ENCODE measurements at regions not wholly inside any gene's neighbourhood (a gene's known extent, or its start where the extent isn't known, plus 50 kb on each side); places are given as distances from the start of the nearest gene placed in this dataset.

- DNase-seq (ENCODE audit: low read depth) = no peak
These were observed 74.3 kb downstream of the RTL6 start for GRCh38 chr22:44423556-44424358.

DNA sequence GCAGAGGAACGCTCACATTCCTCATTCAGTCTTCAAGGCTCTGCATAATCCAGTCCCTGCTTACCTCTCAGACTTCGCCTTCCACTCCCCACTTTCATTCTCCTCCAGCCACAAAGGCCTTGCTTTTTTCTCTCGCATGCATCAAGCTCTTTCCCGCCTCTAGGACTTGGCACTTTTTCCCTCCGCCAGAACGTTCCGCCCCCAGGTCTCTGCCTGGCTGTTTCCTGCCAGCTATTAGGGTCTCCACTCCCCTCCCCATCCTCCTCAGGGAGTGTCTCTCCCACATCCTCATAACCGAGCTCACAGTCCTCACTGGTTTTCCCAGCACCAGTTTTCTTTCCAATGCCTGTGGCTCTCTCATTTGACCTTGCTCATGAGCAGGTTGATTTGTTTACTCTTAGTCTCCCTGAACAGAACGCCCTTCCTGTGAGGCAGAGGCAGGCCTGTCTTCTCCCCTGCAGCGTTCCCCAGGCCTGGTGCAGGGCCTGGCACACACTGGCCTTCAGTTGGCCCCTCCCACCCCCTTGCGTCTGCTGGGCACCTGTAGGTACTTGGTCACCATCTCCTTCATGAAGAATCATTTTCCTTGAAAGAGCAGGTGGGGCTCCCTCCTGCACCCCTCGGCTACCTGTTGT lies 75.2 kb downstream of the RTL6 start:
- no peak for DNase-seq (ENCODE audit: low read depth)

DNA sequence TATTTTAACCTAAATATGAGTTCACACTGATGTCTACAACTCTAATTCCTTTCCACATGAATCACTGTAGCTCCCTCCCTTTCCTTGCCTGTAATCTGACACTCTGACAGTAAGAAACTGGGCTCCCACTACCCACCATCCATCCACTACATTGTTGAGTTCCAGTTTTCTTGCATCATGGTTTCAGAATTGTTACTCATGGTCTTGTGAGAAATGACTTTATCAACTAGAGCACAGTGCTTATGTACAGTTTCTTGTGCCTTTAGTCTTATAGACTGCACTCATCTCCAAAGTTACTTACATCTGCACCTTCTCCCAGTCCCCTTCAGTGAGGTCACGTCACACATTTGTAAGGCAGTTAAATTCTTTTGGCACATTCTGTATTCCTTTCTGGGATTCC lies 78.6 kb downstream of the RTL6 start:
- DNase-seq (ENCODE audit: low read depth) = no peak

DNA sequence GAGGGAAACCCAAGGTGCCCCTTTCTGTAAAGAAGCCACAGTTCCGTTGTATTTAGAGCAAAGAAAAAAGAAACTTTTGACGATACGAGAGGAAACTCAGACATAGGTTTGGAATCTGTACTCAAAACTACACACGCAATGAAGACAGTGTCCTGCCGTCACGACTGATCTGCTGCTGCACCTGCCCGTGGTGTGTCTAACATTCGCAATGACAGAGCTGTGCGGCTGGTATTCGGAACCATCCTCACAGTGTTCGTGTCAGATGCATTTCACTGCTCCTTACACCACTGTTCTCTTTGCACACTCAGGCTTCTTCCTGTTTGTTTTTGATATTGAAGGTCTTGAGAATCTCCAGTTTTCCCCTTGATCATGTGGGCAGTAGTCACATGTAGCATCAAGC lies 84.8 kb downstream of the RTL6 start:
- no peak for DNase-seq (ENCODE audit: low read depth)

DNA sequence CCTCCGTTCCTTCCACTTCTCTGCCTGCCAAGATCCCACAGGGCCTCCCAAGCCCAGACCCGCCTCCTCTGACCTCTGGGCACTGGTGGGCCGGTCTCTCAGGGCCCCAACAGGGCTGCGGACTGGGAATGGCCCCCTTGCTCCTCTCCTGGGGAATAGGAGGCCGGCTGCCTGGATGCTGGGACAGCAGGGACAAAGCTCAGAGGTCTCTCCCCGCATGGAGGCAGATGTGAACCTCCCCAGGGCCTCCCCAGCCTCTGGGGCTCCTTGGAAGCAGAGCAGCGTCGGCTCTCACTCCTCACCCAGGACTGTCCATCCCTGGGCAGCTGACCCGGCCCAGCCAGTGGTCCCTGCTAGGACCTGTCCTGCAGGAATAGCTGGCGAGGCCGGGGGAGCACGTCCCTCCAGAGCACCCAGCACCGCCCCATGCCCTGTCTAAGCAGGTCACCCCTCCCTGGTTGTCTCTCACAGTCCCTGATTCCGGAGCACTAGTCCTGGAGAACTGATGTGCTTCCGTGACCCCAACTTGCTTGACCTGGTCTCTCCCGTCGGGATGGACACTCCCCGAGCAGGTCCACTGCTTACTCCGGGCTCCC lies 85.8 kb downstream of the RTL6 start:
- DNase-seq (ENCODE audit: low read depth) = no peak

DNA sequence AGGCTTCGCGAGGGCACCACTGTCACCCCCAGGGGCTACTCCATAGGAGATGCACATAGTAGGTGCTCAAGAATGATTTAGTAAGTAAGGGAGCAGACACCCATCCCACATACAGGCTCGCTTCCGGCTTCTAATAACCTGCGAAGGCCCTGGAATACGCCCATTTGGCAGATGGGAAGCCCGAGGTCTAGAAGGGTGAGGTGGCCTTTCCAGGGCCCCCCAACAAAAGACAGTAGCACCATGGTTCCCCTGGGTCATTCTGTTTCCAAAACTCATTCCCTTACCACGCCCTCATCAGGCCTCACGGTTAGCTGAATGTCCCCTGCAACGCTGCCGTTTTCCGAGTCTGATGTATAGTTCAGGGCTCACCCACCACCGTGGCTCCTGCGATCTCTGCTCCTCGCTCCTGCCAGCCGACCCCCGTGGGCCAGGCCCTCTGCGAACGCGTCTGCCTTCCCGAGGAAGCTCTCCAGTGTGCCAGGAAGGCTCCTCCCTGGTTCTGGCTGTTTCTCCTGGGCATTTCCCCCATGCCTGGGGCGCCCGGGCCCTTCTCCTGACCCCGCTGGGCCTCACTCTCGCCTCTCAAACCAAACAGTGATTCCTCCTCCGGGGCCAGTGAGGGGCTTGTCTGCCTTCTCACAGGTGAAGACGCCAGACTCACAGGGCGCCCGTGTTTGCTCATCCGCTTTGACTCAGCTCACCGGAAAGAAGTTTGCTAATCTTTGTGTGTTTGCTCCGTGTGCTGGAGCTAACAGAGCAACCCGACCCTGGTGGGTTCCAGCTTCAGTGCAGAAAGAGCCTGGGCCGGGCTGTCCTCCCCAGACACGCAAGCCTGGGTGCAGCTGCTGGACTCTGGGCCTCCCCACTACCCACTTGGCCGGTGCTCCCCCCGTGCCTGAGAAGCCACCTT lies 86.6 kb downstream of the RTL6 start:
- no peak for DNase-seq (ENCODE audit: low read depth)

- DNase-seq (ENCODE audit: low read depth) = no peak
These were observed 87.5 kb downstream of the RTL6 start for GRCh38 chr22:44410451-44410991.

- no peak for DNase-seq (ENCODE audit: low read depth)
These were observed 88.1 kb downstream of the RTL6 start for GRCh38 chr22:44409974-44410316.

GRCh38 chr22:44409211-44409973 lies 88.6 kb downstream of the RTL6 start:
- no peak for DNase-seq (ENCODE audit: low read depth)

DNA sequence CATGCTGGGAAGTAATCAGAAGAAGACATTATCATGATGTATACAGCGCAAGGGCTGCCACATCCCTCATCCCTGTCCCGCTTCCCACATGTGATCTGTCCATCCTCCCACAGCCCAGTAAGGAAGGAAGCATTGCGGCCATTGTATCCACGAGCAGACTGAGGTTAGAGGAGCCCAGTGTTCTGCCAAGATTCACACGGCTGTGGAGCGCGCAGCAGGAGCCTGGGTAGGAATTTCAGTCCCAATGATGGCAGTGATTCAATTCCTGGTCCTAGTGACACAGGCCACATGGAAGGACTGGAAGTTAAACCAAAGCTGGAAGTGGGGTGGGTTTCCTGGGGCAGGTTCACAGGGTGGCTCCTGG lies 89.2 kb downstream of the RTL6 start:
- DNase-seq (ENCODE audit: low read depth) = no peak

- DNase-seq (ENCODE audit: low read depth) = no peak
These were observed 89.8 kb downstream of the RTL6 start for GRCh38 chr22:44407987-44408828.

DNA sequence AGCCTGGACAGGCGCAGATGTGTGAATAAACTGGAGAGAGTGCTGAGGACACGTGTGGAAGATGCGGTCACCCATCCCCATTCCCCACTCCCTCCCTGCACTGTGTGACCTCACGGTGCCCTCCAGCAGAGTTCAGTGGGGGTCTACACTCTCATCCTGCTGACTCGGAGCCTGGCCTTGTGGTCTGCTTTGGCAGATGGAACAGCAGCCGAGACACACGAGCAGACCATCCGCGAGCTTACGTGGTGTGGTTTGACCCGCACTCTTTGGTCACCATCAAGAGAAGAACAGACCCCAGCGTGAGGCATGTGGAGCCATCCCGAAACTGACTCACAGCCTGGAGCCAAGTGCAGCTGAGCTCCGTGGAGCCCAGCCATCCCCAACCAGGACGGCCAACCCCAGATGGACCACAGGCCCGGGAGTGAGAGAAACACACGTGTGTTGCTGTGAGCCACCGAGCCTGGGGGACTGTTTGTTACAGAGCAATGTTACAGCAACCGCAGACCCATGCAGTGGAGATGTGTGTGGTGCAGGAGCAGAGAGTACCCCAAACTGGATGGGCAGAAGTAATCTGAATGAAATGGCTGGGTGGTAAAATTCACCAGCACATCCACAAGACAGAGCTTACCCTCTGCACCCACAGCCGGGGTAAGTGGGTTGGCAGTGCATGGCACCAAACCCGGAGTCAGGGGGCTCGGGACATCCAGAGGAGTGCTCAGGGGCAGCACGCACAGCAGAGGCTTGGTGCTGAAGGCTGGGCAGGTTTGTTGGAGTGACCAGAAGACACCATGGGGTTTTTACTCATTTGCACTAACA lies 90.7 kb downstream of the RTL6 start:
- no peak for DNase-seq (ENCODE audit: low read depth)

- no peak for DNase-seq (ENCODE audit: low read depth)
These were observed 91.5 kb downstream of the RTL6 start for GRCh38 chr22:44406341-44407170.

DNA sequence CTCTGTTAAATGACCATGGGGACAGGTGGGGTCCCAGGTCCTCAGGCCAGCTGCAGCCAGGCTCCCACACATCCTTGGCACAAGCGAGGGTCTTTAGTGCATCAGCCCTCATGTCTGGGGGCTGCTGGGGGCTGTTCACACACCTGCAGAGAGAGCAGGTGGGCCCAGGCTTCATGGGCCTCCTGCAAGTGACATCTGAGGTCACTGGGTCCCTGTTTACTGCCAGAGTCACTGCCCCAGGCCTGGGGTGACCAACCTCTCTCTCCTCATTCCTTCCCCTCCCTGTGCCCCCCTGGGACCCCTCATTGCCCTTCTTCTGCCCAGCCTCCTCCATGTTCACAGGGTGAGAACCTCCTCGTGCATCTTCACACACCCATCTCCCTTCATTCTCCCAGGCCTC lies 92.4 kb downstream of the RTL6 start:
- DNase-seq (ENCODE audit: low read depth) = no peak

- no peak for DNase-seq (ENCODE audit: low read depth)
These were observed 91.7 kb upstream of the SHISAL1 start for GRCh38 chr22:44404341-44405020.

DNA sequence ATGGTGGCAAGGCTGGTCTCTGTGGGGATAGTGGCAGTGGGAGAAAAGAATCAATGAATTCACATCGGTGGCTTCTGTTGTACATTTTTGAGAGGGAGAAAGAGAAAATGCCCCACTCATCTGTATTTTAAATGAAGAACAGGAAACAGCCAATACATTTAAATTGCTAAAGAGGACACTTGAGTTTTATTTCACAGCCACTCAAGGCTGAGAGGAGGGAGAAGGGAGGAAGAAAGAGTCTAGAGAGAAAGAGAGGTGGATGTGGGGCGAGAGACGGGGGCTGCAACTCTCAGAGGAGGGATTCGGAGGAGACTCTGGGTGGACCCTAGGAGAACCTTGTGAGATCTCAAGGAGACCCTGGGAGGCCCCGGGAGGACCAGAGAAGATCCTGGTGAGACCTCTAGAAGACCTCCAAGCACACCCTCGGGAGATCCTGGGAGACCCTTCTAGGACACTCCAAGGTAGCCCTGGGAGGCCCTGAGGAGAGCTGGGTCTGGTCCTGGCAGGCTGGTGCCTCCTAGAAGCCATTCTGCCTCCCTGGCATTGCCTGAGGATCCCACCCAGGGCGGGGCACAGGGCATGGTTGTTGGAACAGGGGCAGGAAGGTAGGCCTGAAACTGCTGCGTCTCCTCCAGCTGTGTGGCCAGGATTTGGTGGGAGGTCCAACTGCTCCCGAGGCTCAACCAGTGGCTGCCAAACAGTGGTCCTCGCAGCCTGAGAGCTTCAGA lies 91.0 kb upstream of the SHISAL1 start:
- DNase-seq (ENCODE audit: low read depth) = no peak

DNA sequence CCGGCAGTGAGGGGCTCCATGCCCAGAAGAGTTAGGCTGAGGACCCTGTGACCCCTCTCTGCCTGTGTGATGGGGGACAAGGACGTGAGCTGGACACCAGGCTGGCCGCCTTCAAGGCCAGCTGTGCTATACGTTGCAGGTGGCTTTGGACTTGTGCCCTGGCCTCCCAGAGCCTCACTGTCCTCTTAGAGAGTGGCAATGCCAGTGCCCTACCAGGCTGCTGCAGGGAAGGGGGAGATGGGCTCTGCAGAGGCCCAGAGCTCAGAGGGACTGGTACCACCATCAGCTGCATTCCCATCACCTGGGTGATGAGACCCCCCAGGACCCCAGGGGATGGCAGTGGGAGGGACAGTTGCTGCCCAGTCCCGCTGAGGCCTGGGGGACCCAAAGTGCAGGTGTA lies 90.4 kb upstream of the SHISAL1 start:
- no peak for DNase-seq (ENCODE audit: low read depth)

Measured in HS-27A (cell line).